ENCODE measurements at regions not wholly inside any gene's neighbourhood (a gene's known extent, or its start where the extent isn't known, plus 50 kb on each side); places are given as distances from the start of the nearest gene placed in this dataset.

DNA sequence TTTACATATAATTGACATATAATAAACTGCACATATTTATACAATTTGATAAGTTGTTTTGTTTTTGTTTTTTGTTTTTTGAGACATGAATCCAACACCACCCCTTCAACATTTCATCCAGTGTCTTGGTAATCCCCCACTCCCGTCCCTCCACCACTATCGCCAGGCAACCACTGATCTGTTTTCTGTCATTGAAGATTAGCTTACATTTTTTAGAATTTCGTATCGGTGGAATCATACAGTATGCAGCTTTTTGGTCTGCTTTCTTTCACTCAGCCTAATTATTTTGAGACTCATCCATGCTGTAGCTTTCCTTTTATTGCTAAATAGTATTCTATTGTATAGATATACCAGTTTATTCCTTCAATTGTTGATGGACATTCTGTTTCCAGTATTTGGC is 94.1 kb upstream of the FRY start:
- Histone ChIP-seq H3K4me1 (ENCODE audit: insufficient read depth, low read length, poor library complexity, severe bottlenecking) (no peaks in the 10 kb centered on the region), H3K36me3 (ENCODE audit: insufficient read depth, low read length) (no peaks in the 10 kb centered on the region), H3K9ac (ENCODE audit: low read depth, low read length, poor library complexity, severe bottlenecking) (no peak overlapping the region), H3K4me2 (ENCODE audit: low read depth, low read length, poor library complexity, severe bottlenecking) (no peak overlapping the region), H3K4me3 (ENCODE audit: low read length, poor library complexity, severe bottlenecking) (no peak overlapping the region), H3F3A (ENCODE audit: low read depth) (no peaks in the 10 kb centered on the region), H3K9me2 (replicated peaks; ENCODE audit: low read depth, low read length) (no peaks in the 10 kb centered on the region), H3K27me3 (ENCODE audit: insufficient read depth, low read length, poor library complexity, severe bottlenecking) (no peaks in the 10 kb centered on the region), H3K79me2 (ENCODE audit: insufficient read depth, low read length) (no peaks in the 10 kb centered on the region), H3K9me3 (ENCODE audit: insufficient read depth, low read depth, low read length) (no peaks in the 10 kb centered on the region), H4K20me1 (ENCODE audit: insufficient read depth, low read length, poor library complexity, severe bottlenecking) (no peaks in the 10 kb centered on the region), H2AFZ (ENCODE audit: low read length) (no peak overlapping the region)
- TF ChIP-seq, protein P1, sequence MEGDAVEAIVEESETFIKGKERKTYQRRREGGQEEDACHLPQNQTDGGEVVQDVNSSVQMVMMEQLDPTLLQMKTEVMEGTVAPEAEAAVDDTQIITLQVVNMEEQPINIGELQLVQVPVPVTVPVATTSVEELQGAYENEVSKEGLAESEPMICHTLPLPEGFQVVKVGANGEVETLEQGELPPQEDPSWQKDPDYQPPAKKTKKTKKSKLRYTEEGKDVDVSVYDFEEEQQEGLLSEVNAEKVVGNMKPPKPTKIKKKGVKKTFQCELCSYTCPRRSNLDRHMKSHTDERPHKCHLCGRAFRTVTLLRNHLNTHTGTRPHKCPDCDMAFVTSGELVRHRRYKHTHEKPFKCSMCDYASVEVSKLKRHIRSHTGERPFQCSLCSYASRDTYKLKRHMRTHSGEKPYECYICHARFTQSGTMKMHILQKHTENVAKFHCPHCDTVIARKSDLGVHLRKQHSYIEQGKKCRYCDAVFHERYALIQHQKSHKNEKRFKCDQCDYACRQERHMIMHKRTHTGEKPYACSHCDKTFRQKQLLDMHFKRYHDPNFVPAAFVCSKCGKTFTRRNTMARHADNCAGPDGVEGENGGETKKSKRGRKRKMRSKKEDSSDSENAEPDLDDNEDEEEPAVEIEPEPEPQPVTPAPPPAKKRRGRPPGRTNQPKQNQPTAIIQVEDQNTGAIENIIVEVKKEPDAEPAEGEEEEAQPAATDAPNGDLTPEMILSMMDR (conservative IDR thresholded peaks at IDR 0.05; ENCODE audit: low read length), result no peak
- no peak for TF ChIP-seq EZH2phosphoT487 (IDR thresholded peaks at IDR 0.05; ENCODE audit: borderline replicate concordance)

DNA sequence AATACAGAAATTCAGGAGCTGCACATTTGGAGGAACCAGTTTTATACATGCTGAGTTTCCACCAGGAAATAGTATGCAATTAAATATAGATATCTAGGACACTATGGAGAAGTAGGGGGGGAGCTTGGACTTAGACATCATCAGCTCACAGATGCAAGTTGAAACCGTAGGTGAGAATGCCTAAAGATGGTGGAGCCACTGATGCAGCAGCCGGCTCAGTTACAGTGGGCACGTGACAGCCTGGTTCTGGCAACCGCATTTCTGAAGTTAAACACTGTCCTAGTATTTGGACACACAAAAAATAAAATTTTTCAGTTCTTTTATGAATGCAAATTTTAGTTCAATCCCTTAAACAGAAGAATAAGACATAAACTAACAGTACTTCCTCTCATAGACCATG is 91.5 kb upstream of the FRY start:
- Histone ChIP-seq H3K9me2 (replicated peaks; ENCODE audit: low read depth, low read length) (no peaks in the 10 kb centered on the region), H3K27me3 (ENCODE audit: insufficient read depth, low read length, poor library complexity, severe bottlenecking) (no peaks in the 10 kb centered on the region), H3K36me3 (ENCODE audit: insufficient read depth, low read length) (no peaks in the 10 kb centered on the region), H3K9ac (ENCODE audit: low read depth, low read length, poor library complexity, severe bottlenecking) (no peak overlapping the region), H4K20me1 (ENCODE audit: insufficient read depth, low read length, poor library complexity, severe bottlenecking) (no peaks in the 10 kb centered on the region), H3K4me1 (ENCODE audit: insufficient read depth, low read length, poor library complexity, severe bottlenecking) (peaks cover 4% of the 10 kb centered on the region), H3K9me3 (ENCODE audit: insufficient read depth, low read depth, low read length) (no peaks in the 10 kb centered on the region), H2AFZ (ENCODE audit: low read length) (no peak overlapping the region), H3K4me2 (ENCODE audit: low read depth, low read length, poor library complexity, severe bottlenecking) (no peak overlapping the region), H3K4me3 (ENCODE audit: low read length, poor library complexity, severe bottlenecking) (no peak overlapping the region), H3K79me2 (ENCODE audit: insufficient read depth, low read length) (no peaks in the 10 kb centered on the region), H3F3A (ENCODE audit: low read depth) (no peaks in the 10 kb centered on the region)
- TF ChIP-seq EZH2phosphoT487 (IDR thresholded peaks at IDR 0.05; ENCODE audit: borderline replicate concordance), result no peak
- TF ChIP-seq, protein P1 (conservative IDR thresholded peaks at IDR 0.05; ENCODE audit: low read length), result no peak

DNA sequence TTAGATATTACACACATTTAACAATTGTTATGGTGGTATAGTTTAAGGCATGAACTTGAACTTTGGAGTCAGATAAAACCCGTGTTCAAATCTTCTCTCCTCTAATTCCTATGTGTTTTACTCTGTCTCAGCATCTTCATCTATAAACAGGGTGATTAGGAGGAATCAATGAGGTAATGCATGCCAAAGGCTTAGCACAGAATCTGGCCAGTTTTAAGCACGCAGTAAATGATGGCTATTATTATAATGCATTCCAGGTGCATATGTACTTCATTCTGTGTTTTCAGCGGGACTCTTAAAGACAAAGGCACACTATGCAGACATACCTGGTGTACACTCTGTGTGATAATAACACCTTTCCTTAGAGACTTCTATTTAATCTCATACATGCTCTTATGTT is 88.0 kb upstream of the FRY start:
- Histone ChIP-seq H4K20me1 (ENCODE audit: insufficient read depth, low read length, poor library complexity, severe bottlenecking) (no peaks in the 10 kb centered on the region), H2AFZ (ENCODE audit: low read length) (no peak overlapping the region), H3K4me3 (ENCODE audit: low read length, poor library complexity, severe bottlenecking) (no peak overlapping the region), H3K27me3 (ENCODE audit: insufficient read depth, low read length, poor library complexity, severe bottlenecking) (no peaks in the 10 kb centered on the region), H3K9me2 (replicated peaks; ENCODE audit: low read depth, low read length) (no peaks in the 10 kb centered on the region), H3F3A (ENCODE audit: low read depth) (no peaks in the 10 kb centered on the region), H3K4me1 (ENCODE audit: insufficient read depth, low read length, poor library complexity, severe bottlenecking) (peaks cover 12% of the 10 kb centered on the region), H3K9me3 (ENCODE audit: insufficient read depth, low read depth, low read length) (no peaks in the 10 kb centered on the region), H3K9ac (ENCODE audit: low read depth, low read length, poor library complexity, severe bottlenecking) (no peak overlapping the region), H3K79me2 (ENCODE audit: insufficient read depth, low read length) (no peaks in the 10 kb centered on the region), H3K36me3 (ENCODE audit: insufficient read depth, low read length) (no peaks in the 10 kb centered on the region), H3K4me2 (ENCODE audit: low read depth, low read length, poor library complexity, severe bottlenecking) (no peak overlapping the region)
- TF ChIP-seq, protein P1 (conservative IDR thresholded peaks at IDR 0.05; ENCODE audit: low read length), result no peak
- TF ChIP-seq EZH2phosphoT487 (IDR thresholded peaks at IDR 0.05; ENCODE audit: borderline replicate concordance), result no peak
